ENCODE measurements at regions not wholly inside any gene's neighbourhood (a gene's known extent, or its start where the extent isn't known, plus 50 kb on each side); places are given as distances from the start of the nearest gene placed in this dataset.

- Histone ChIP-seq H3K9me1 (ENCODE audit: control insufficient read depth, extremely low read depth, insufficient read depth, low read length) (no peaks in the 10 kb centered on the region), H3K27me3 (ENCODE audit: control insufficient read depth, extremely low read depth, insufficient read depth, low read length) (no peaks in the 10 kb centered on the region), H3K4me1 (ENCODE audit: control insufficient read depth, extremely low read depth, insufficient read depth, low read length) (no peaks in the 10 kb centered on the region), H4K20me1 (ENCODE audit: control insufficient read depth, extremely low read depth, insufficient read depth, low read length) (no peaks in the 10 kb centered on the region), H3K79me2 (ENCODE audit: control insufficient read depth, insufficient read depth, low read length) (no peaks in the 10 kb centered on the region), H2AFZ (ENCODE audit: control insufficient read depth, low read length) (no peak overlapping the region), H3K36me3 (ENCODE audit: control insufficient read depth in 2 of 2, extremely low read depth in 1 of 2, insufficient read depth in 2 of 2, low read length in 2 of 2) (no peaks in the 10 kb centered on the region), H3K4me3 (ENCODE audit: control insufficient read depth in 2 of 3, extremely low read depth in 1 of 3, insufficient read depth in 2 of 3, low read depth in 1 of 3, low read length in 3 of 3) (no peak overlapping the region), H3K27ac (ENCODE audit: control insufficient read depth, insufficient read depth, low read length) (no peak overlapping the region), H3K9me3 (ENCODE audit: control insufficient read depth, low read depth, low read length) (no peaks in the 10 kb centered on the region), H3K4me2 (ENCODE audit: control insufficient read depth, extremely low read depth, insufficient read depth, low read depth, low read length) (no peak overlapping the region), H3K9ac (ENCODE audit: control insufficient read depth, extremely low read depth, insufficient read depth, low read length) (no peak overlapping the region)
- TF ChIP-seq CTCF (optimal IDR thresholded peaks at IDR 0.05 in 1 of 3, IDR thresholded peaks at IDR 0.05 in 1 of 3, conservative IDR thresholded peaks at IDR 0.05 in 1 of 3; ENCODE audit: extremely low read depth in 1 of 3, insufficient read depth in 2 of 3, low read length in 3 of 3) (no peak), EZH2 (IDR thresholded peaks at IDR 0.05; ENCODE audit: low read length) (no peak)
- DNase-seq (ENCODE audit: low read depth, low spot score): no peak
- FAIRE-seq: no peak
- dilution Hi-C loops (cut with MboI; ENCODE audit: extremely low pct_ligation_motif_present, low sequenced_read_pairs): no loop called here
Observed at GRCh38 chr4:81838586-81838985, 366.9 kb upstream of the RASGEF1B start.

DNA sequence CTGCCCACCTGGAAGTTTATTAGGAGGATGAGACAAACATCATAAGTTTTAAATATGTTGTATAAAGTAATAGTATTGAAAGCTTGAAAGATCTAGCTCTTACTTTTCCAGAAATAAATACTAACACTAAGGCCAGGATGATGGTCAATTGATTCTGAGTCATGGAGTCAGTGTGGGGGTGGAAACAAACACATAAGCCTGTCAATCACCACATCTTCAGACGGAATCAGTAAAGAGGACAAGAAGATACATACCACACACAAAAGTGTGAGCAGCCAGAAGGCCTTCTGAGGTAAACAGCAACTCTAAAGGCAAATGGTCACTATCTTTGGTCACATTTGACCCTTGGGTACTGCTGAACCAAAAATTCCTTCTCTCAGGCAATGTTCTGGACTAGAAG, 365.0 kb upstream of the RASGEF1B start:
- Histone ChIP-seq H3K36me3 (ENCODE audit: control insufficient read depth in 2 of 2, extremely low read depth in 1 of 2, insufficient read depth in 2 of 2, low read length in 2 of 2) (no peaks in the 10 kb centered on the region), H2AFZ (ENCODE audit: control insufficient read depth, low read length) (no peak overlapping the region), H3K9me3 (ENCODE audit: control insufficient read depth, low read depth, low read length) (no peaks in the 10 kb centered on the region), H3K4me1 (ENCODE audit: control insufficient read depth, extremely low read depth, insufficient read depth, low read length) (no peaks in the 10 kb centered on the region), H3K9ac (ENCODE audit: control insufficient read depth, extremely low read depth, insufficient read depth, low read length) (no peak overlapping the region), H3K79me2 (ENCODE audit: control insufficient read depth, insufficient read depth, low read length) (no peaks in the 10 kb centered on the region), H3K4me2 (ENCODE audit: control insufficient read depth, extremely low read depth, insufficient read depth, low read depth, low read length) (no peak overlapping the region), H3K4me3 (ENCODE audit: control insufficient read depth in 2 of 3, extremely low read depth in 1 of 3, insufficient read depth in 2 of 3, low read depth in 1 of 3, low read length in 3 of 3) (no peak overlapping the region), H3K27ac (ENCODE audit: control insufficient read depth, insufficient read depth, low read length) (no peak overlapping the region), H3K9me1 (ENCODE audit: control insufficient read depth, extremely low read depth, insufficient read depth, low read length) (no peaks in the 10 kb centered on the region), H4K20me1 (ENCODE audit: control insufficient read depth, extremely low read depth, insufficient read depth, low read length) (no peaks in the 10 kb centered on the region), H3K27me3 (ENCODE audit: control insufficient read depth, extremely low read depth, insufficient read depth, low read length) (no peaks in the 10 kb centered on the region)
- DNase-seq (ENCODE audit: low read depth, low spot score): no peak
- dilution Hi-C loops (cut with MboI; ENCODE audit: extremely low pct_ligation_motif_present, low sequenced_read_pairs): no loop called here
- TF ChIP-seq CTCF (optimal IDR thresholded peaks at IDR 0.05 in 1 of 3, IDR thresholded peaks at IDR 0.05 in 1 of 3, conservative IDR thresholded peaks at IDR 0.05 in 1 of 3; ENCODE audit: extremely low read depth in 1 of 3, insufficient read depth in 2 of 3, low read length in 3 of 3) (no peak), EZH2 (IDR thresholded peaks at IDR 0.05; ENCODE audit: low read length) (no peak)
- FAIRE-seq: no peak

Measured in keratinocyte (primary cell).